ENCODE measurements at regions not wholly inside any gene's neighbourhood (a gene's known extent, or its start where the extent isn't known, plus 50 kb on each side); places are given as distances from the start of the nearest gene placed in this dataset.

GRCh38 chr10:108908096-108908495, 1015.2 kb downstream of the XPNPEP1 start:
- TF ChIP-seq CTCF (IDR thresholded peaks at IDR 0.05), result no peak
- Histone ChIP-seq H3K27ac (no peak overlapping the region), H3K36me3 (no peaks in the 10 kb centered on the region), H3K4me1 (peaks cover 0 to 10% (median 3%) of the 10 kb centered on the region in 4 donors), H3K9me3 (no peaks in the 10 kb centered on the region), H3K27me3 (peaks cover 0 to 11% of the 10 kb centered on the region in 2 donors), H3K4me3 (no peak overlapping the region)
- intact Hi-C loops (cut with DNase I; ENCODE audit: low total_unique reads), result no loop called here
- DNase-seq, result no peak

- intact Hi-C loops (cut with DNase I; ENCODE audit: low total_unique reads), result no loop called here
- no peak for DNase-seq
- no peaks in the 10 kb centered on the region for H3K9me3 ChIP-seq
- no peak for TF ChIP-seq CTCF (IDR thresholded peaks at IDR 0.05)
- H3K36me3 ChIP-seq, result no peaks in the 10 kb centered on the region
- H3K4me3 ChIP-seq, result no peak overlapping the region
- no peaks in the 10 kb centered on the region for H3K27me3 ChIP-seq
- H3K4me1 ChIP-seq, result no peaks in the 10 kb centered on the region
- H3K27ac ChIP-seq, result no peak overlapping the region
Observed at GRCh38 chr10:108905821-108906220, 1017.5 kb downstream of the XPNPEP1 start.

- no peak for DNase-seq
- no peaks in the 10 kb centered on the region for H3K9me3 ChIP-seq
- H3K27me3 ChIP-seq, result no peaks in the 10 kb centered on the region
- H3K36me3 ChIP-seq, result no peaks in the 10 kb centered on the region
- no peak for TF ChIP-seq CTCF (IDR thresholded peaks at IDR 0.05)
- intact Hi-C loops (cut with DNase I; ENCODE audit: low total_unique reads), result no loop called here
- H3K4me1 ChIP-seq, result no peaks in the 10 kb centered on the region
- H3K27ac ChIP-seq, result no peak overlapping the region
- H3K4me3 ChIP-seq, result no peak overlapping the region
Observed at GRCh38 chr10:108905171-108905570, 1018.1 kb downstream of the XPNPEP1 start.

- no peaks in the 10 kb centered on the region for H3K4me1 ChIP-seq
- no peak for DNase-seq
- H3K36me3 ChIP-seq, result no peaks in the 10 kb centered on the region
- TF ChIP-seq CTCF (IDR thresholded peaks at IDR 0.05), result no peak
- no peaks in the 10 kb centered on the region for H3K9me3 ChIP-seq
- H3K27me3 ChIP-seq, result no peaks in the 10 kb centered on the region
- H3K27ac ChIP-seq, result no peak overlapping the region
- intact Hi-C loops (cut with DNase I; ENCODE audit: low total_unique reads), result no loop called here
- H3K4me3 ChIP-seq, result no peak overlapping the region
Observed at GRCh38 chr10:108904163-108904838, 1019.0 kb downstream of the XPNPEP1 start.

- H3K9me3 ChIP-seq, result no peaks in the 10 kb centered on the region
- H3K27me3 ChIP-seq, result no peaks in the 10 kb centered on the region
- no peak overlapping the region for H3K27ac ChIP-seq
- no peaks in the 10 kb centered on the region for H3K36me3 ChIP-seq
- H3K4me3 ChIP-seq, result no peak overlapping the region
- DNase-seq, result no peak
- intact Hi-C loops (cut with DNase I; ENCODE audit: low total_unique reads), result no loop called here
- no peaks in the 10 kb centered on the region for H3K4me1 ChIP-seq
- no peak for TF ChIP-seq CTCF (IDR thresholded peaks at IDR 0.05)
Observed at GRCh38 chr10:108902619-108903285, 1020.6 kb downstream of the XPNPEP1 start.
